ENCODE measurements at regions not wholly inside any gene's neighbourhood (a gene's known extent, or its start where the extent isn't known, plus 50 kb on each side); places are given as distances from the start of the nearest gene placed in this dataset.

DNA sequence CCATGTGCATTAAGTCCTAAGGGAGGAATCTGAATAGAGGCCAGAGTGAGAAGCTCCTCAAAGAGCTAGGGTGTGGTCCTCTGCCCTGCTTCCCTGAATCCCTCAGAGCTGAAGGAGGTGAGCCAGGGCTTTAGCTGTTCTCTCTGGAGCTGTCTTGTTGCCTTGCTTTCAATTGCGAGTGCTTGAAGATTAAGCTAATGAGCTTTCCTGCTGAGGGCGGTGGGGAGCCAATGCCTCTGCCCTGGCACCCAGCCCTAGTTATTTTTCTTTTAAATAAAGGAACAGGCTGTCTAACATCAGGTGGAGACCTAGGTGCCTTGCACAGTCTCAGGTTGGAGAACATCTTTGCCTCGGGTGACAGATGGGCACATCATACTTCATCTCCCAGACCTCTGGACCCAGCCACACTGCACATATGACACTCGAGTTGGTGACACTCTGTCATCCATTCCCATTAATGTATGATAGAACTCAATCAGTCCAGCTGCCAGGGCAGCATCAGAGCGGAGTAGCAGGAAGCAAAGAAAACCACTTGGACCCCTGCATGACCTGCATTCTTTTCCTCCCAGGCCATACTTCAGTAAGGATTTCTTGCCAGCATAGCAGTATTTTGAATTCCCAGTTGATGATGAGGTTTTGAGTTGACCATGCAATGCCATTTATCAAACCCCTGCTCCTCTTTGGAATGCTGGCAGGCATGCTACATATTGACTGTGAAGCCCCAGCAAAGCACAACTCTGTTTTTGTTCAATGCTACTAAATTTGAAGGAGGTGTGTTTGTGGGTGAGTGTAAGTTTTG is 292.7 kb downstream of the RNF144A start:
- DNase-seq (ENCODE audit: low spot score), result no peak

DNA sequence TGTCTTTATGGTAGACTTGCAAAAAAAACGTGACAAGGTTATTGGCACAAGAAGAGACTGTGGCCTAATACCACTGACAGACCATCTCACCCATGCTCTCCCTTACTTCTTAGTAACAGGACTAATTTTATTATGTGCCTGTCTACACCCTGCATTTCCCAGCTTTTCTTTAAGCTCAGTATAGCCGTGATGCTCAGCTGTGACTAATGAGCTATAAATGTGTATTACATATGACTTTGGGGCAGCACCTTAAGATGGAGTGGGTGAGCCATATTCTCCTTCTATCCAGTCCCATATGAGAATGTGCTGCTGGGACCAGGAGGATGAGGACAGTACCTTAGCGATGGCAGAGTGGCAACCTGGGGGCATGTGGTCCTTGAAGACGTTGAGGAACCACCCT is 293.5 kb downstream of the RNF144A start:
- no peak for DNase-seq (ENCODE audit: low spot score)

- no peak for DNase-seq (ENCODE audit: low spot score)
Measured at GRCh38 chr2:7225848-7226247, 308.6 kb downstream of the RNF144A start.

DNA sequence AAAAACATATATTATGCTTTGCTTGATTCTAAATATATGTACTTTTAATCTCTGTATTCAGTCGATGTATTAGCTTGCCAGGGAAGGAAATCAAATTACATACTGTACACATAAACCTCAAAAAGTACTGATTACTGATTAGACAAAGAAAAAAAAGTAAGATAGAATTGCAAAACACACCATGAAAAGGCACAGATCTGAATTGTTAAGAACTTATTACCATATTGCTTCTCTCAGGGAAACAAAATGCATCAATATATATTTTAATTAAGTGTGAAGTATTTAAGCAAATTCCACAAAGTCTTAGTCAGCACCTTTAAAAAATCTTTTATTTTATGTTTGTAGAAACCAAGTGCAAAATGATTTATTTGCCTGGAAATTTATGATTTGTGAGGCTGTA is 309.3 kb downstream of the RNF144A start:
- DNase-seq (ENCODE audit: low spot score), result no peak

GRCh38 chr2:7233126-7233525 is 315.9 kb downstream of the RNF144A start:
- no peak for DNase-seq (ENCODE audit: low spot score)

DNA sequence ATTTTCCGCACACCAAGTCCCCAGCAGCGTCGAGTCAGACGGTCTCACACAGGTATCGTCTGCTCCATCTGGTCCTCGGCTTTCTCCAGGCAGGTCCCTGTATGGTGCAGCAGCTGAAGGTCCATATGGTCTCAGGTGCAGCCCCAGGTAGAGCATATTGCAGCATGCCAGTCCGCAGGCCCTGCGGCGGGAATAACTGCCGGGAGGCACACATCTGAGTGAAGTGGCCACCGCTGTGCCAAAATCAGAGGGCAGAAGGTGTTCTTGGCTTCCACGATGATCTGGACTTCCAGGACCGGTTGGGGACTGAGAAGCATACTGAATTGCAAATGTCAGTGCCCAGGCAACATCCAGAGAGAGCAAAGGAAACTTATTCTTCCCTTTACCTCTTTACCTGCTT is 320.3 kb downstream of the RNF144A start:
- DNase-seq (ENCODE audit: low spot score), result no peak

DNA sequence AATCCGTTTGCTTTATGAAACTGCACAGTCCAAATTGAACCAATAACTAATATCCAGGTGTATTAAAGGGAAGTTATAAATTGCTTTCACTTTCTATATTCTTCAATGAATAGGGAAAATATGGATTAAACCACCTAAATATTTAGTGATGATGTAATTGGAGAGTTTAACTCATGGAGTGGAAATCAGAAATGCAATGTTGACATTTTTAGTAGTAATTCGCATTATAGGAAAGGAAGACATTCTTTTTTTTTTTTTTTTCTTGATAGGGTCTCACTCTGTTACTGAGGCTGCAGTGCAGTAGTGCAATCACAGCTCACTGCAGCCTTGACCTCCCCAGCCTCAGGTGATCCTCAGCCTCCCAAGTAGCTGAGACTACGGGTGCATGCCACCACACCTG is 321.9 kb downstream of the RNF144A start:
- no peak for DNase-seq (ENCODE audit: low spot score)

GRCh38 chr2:7241041-7241745 is 324.0 kb downstream of the RNF144A start:
- no peak for DNase-seq (ENCODE audit: low spot score)

DNA sequence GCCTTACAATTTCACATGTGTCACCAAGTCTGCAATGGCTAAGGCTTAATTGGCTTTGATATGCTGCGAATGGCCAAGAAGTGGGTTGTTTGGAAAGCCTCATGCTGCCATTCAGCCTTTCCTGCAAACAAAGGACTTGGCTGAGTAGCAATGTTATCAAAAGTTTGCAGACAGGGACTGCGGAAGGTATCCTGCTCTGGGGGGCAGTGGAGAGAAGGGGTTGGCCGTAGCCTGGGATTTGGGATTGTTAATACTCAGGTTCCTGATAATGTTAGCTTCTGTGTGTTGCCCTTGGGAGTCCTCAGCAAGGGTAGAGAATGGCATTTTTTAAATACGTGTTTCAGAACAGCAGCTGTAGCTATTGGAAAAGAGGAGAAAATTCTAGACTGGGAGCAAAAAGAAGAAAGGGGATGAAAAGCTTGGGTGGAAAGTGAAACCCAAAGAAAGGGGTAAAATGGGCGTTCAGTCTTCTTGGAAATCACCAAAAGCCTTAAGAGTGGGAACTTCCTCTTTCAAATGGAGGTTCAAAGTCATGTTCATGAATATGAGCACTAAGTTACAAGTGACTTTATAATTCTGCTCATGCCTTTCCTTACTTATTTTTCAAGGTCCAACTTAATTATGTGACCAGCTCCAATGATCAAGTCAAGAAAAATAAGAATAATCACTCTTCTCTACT is 325.1 kb downstream of the RNF144A start:
- no peak for DNase-seq (ENCODE audit: low spot score)

- DNase-seq (ENCODE audit: low spot score), result no peak
Measured at GRCh38 chr2:7243276-7243675, 326.1 kb downstream of the RNF144A start.

DNA sequence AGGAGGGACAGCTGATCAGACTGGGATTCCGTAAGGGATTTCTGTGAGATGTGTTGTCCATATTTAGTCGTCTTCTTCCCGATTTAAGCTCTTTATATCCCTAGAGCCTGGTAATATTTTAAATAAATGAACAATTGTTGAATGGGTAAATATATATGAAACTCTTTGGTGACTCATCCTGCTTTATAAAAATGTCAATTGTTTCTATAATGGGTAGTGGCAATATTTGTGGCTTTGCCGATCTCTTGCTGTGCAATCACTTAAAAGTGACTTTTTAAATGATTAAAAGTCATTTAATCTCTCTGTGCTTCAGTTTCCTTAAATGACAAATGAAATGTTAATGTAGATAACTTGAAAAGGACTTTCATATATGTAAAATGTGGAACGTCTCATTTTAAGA is 339.2 kb downstream of the RNF144A start:
- no peak for DNase-seq (ENCODE audit: low spot score)

DNA sequence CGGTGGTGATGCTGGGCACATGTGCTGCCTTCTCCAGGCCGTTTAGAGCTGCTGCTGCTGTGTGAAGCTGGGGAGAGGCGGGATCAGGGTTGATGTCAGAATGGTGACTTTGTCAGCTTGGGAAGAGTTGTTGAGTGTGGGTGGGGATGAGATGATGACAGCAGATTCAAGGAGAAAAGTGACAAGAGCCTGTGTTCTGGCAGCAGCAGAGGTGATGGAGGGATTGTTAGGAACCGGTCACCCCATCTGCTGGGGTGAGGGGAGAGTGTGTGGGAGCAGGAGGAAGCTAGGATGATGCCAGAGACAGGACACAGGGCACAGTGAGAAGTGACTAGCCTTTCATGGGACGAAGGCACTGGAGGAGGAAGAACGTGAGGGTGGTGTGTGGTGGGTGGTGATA is 345.5 kb downstream of the RNF144A start:
- DNase-seq (ENCODE audit: low spot score), result no peak

- no peak for DNase-seq (ENCODE audit: low spot score)
Measured at GRCh38 chr2:7264791-7265190, 347.6 kb downstream of the RNF144A start.

GRCh38 chr2:7265286-7265685 is 348.1 kb downstream of the RNF144A start:
- DNase-seq (ENCODE audit: low spot score), result no peak

- no peak for DNase-seq (ENCODE audit: low spot score)
Measured at GRCh38 chr2:7269106-7269643, 352.0 kb downstream of the RNF144A start.

DNA sequence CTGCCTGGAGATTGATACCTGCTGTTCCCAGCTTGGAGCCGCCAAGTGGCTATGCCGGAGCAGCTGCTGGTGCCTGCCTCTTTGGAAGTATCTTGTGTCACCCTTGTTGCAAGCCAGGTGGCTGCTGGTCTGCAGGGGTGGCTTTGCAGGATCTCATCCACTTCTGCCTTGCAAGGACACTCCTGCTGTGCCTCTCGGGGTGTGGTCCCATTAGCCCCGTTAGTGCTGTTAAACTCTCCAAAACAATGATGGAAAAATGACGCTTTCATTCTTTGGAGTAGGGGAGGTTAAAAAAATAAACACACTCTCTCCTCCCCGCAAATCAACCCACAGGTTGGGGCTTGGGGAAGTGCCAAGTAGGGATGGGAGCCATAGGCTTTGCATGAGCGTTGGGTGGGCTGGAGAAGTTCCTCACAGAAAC is 352.8 kb downstream of the RNF144A start:
- DNase-seq (ENCODE audit: low spot score), result no peak

DNA sequence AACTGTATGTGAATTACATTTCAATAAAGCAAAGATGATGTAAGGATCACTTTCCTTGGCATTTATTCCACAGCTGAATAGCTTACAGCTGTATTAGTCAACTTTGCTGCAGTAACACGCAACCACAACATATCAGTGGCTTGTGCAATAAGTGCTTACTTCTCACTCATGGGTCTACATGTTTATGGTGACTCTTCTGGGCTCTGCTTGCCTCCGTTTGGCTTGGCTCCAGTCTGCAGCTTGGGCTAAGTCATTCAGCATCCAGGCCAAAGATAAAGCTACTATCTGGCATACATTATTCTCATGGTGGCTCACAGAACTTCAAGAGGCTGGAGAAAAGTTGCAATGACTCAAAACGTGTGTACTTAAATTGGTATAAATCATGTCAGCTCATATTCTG is 355.0 kb downstream of the RNF144A start:
- DNase-seq (ENCODE audit: low spot score), result no peak

DNA sequence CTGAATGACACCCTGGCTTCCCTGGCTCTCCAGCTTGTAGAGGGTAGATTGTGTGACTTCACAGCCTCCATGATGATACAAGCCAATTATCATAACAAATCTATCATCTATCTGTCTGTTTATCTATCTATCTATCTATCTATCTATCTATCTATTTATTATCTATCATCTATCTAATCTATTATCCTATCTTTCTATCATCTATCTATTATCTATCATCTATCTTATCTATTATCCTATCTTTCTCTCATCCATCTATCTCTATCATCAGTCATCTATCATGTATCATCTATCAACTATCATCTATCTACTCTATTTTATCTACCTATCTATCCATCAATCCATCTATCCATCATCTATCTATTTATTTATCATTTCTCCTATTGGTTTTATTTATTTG is 361.8 kb downstream of the RNF144A start:
- DNase-seq (ENCODE audit: low spot score), result no peak

DNA sequence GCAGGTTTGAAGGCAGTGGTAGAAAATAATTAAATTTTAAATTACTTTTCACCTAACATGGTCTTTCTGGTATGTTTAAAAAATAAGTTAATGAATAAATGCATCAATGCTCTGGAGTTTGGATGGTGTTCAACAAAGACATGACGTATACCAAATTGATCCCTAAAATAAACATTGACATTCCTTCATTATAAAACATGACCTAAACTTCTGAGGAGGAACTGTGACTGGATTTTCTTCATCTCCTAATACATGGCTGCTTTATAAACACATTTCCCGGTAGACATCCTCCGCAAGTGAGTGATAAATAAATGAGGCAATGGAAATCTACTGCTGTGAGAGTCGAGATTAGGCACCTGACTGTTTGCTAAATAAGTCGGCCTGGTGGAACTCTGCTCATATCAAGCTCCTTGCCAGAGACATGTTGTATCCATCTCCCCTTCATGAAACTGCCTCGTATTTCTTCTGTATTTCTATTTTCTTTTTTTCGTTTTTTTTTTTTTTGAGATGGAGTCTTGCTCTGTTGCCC is 362.3 kb downstream of the RNF144A start:
- no peak for DNase-seq (ENCODE audit: low spot score)

GRCh38 chr2:7280790-7281189 is 363.6 kb downstream of the RNF144A start:
- no peak for DNase-seq (ENCODE audit: low spot score)

DNA sequence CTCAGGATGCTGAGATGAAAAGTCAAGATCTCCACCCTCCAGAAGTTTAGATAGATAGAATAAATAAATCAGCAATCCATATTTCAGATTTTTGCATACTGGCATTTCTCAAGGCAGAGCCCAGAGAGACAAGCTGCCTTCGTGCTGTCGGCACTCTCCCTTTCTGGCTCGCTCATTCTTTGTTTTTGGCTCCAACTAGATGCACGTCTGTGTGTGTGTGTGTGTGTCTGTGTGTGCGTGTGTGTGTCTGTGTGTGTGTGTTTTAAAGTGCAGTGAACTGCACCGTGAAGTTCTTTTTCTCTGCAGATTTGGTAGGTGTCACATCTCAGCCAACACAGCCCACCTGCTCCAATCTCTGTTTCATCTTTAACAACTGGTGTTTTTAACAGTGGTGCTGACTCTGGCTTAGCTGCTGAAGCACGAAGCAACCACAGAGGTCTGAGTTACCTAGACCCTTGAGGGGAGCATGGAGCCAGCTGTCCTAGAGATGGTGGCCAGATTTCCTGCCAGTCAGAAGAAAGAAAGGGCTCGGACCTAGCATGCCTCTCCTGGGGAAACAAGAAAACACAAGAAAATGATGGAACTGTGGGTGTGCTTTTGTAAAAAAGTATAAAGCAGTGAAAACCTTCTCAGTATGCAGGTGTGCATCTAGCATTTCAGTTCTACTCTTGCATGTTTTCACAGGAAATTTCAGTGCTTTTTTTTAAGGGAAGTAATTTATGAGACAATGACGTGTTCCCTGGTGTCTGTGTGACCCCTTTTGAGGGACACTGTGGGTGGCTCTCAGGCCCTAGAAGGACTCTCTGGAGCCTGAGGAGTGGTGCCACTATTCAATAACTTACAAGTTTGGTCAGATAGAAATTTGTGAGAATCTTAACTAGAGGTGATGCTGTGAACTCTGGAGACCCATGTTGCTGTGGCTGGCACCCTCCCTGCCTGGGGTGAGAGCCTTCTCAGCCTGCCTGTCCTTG is 364.3 kb downstream of the RNF144A start:
- DNase-seq (ENCODE audit: low spot score), result no peak

Data from SK-N-DZ (cell line).